ENCODE measurements at regions not wholly inside any gene's neighbourhood (a gene's known extent, or its start where the extent isn't known, plus 50 kb on each side); places are given as distances from the start of the nearest gene placed in this dataset.

- Histone ChIP-seq H3K9me3 (no peaks in the 10 kb centered on the region), H3K4me1 (peaks cover 3% of the 10 kb centered on the region; the same call in 1 of the 3 replicates), H3K4me3 (no peak overlapping the region), H3K27ac (no peak overlapping the region), H3K4me2 (no peak overlapping the region)
- DNase-seq (ENCODE audit: low read depth in 1 of 2, low spot score in 1 of 2) (no peak), FAIRE-seq (no peak), ATAC-seq (no peak)
- TF ChIP-seq KDM1A (IDR thresholded peaks at IDR 0.05; ENCODE audit: low read depth) (no peak), CHD2 (IDR thresholded peaks at IDR 0.05; ENCODE audit: low read length, partially characterized antibody) (no peak), CHD4 (IDR thresholded peaks at IDR 0.05; ENCODE audit: borderline replicate concordance) (no peak), ZC3H11A (IDR thresholded peaks at IDR 0.05) (no peak), USF2 (IDR thresholded peaks at IDR 0.05) (no peak), CBX2 (IDR thresholded peaks at IDR 0.05; ENCODE audit: borderline replicate concordance, low read depth) (no peak), ZNF302 (CRISPR knock-in tag; IDR thresholded peaks at IDR 0.05) (no peak), TFCP2L1 (CRISPR knock-in tag; IDR thresholded peaks at IDR 0.05) (no peak), EHF (CRISPR knock-in tag; IDR thresholded peaks at IDR 0.05) (no peak), MAZ (IDR thresholded peaks at IDR 0.05; ENCODE audit: borderline replicate concordance, low read depth, low read length) (no peak)
- WGBS (ENCODE audit: missing lambda C conversion rate) = 9% methylated on average over 1 of the region's 1 CpG
- ChIA-PET POLR2A (interaction anchor here (0.7 kb wide), 1 partner anchor 74 kb away, joined by 3 read pairs; no protein-coding TSS in a partner anchor), CTCF (interaction anchor here (0.7 to 2.3 kb wide), 6 partner anchors 9 to 240 kb away, joined by 3 to 7 read pairs (median 4); no protein-coding TSS in a partner anchor)
Measured at GRCh38 chr5:72006361-72006760, 100.9 kb upstream of the MAP1B start.

GRCh38 chr5:72007336-72008111 lies 99.8 kb upstream of the MAP1B start:
- no peak overlapping the region for H3K27ac ChIP-seq
- H3K4me2 ChIP-seq = no peak overlapping the region
- FAIRE-seq = no peak
- TF ChIP-seq RAD21 (conservative IDR thresholded peaks at IDR 0.05 in 1 of 2, IDR thresholded peaks at IDR 0.05 in 1 of 2) (no peak), ATOH8 (CRISPR knock-in tag; IDR thresholded peaks at IDR 0.05; ENCODE audit: low read depth) (no peak), ESRRA (IDR thresholded peaks at IDR 0.05; ENCODE audit: borderline replicate concordance, low read length) (no peak), HES2 (IDR thresholded peaks at IDR 0.05) (no peak), ELK1 (IDR thresholded peaks at IDR 0.05; ENCODE audit: low read depth, low read length) (no peak), HOXA7 (CRISPR knock-in tag; IDR thresholded peaks at IDR 0.05) (no peak), BHLHE40 (IDR thresholded peaks at IDR 0.05; ENCODE audit: low read depth, low read length) (no peak), HEYL (CRISPR knock-in tag; IDR thresholded peaks at IDR 0.05) (no peak), HOXB5 (CRISPR knock-in tag; IDR thresholded peaks at IDR 0.05) (no peak), EP300 (IDR thresholded peaks at IDR 0.05) (no peak), EHMT2 (IDR thresholded peaks at IDR 0.05; ENCODE audit: low read depth) (no peak), NFE2L2 (conservative IDR thresholded peaks at IDR 0.05; ENCODE audit: low read length) (no peak)
- CTCF ChIA-PET = interaction anchor here (1.1 to 2.3 kb wide), 3 partner anchors 12 to 25 kb away, joined by 3 to 7 read pairs (median 3); no protein-coding TSS in a partner anchor
- WGBS (ENCODE audit: missing lambda C conversion rate) = 67% methylated on average over 7 of the region's 7 CpGs
- POLR2A ChIA-PET = no interaction called here
- H3K4me1 ChIP-seq = peaks cover 3% of the 10 kb centered on the region; the same call in 1 of the 3 replicates
- no peak for DNase-seq (ENCODE audit: low read depth in 1 of 2, low spot score in 1 of 2)
- no peak overlapping the region for H3K4me3 ChIP-seq
- ATAC-seq = no peak
- H3K9me3 ChIP-seq = no peaks in the 10 kb centered on the region

Data from A549 (cell line).